ENCODE measurements at regions not wholly inside any gene's neighbourhood (a gene's known extent, or its start where the extent isn't known, plus 50 kb on each side); places are given as distances from the start of the nearest gene placed in this dataset.

- no peak for TF ChIP-seq CTCF (tag by site-specific recombination; IDR thresholded peaks at IDR 0.05)
- TF ChIP-seq ZNF148 (tag by site-specific recombination; IDR thresholded peaks at IDR 0.05; ENCODE audit: borderline replicate concordance): no peak
- TF ChIP-seq PRDM4 (tag by site-specific recombination; IDR thresholded peaks at IDR 0.05): no peak
- TF ChIP-seq TRIM28 (IDR thresholded peaks at IDR 0.05; ENCODE audit: borderline replicate concordance, low read length): no peak
- TF ChIP-seq ZEB2 (tag by site-specific recombination; IDR thresholded peaks at IDR 0.05): no peak
- no peak for TF ChIP-seq ZNF513 (tag by site-specific recombination; IDR thresholded peaks at IDR 0.05)
- no peak for TF ChIP-seq ZNF175 (tag by site-specific recombination; IDR thresholded peaks at IDR 0.05)
- no peak for TF ChIP-seq ZNF391 (tag by site-specific recombination; IDR thresholded peaks at IDR 0.05; ENCODE audit: borderline replicate concordance, low read depth)
- no peak for TF ChIP-seq KLF16 (tag by site-specific recombination; IDR thresholded peaks at IDR 0.05)
These were observed 52.8 kb upstream of the NTRK3 start for GRCh38 chr15:88309363-88309762.

Measured in HEK293 (cell line).